ENCODE measurements at regions not wholly inside any gene's neighbourhood (a gene's known extent, or its start where the extent isn't known, plus 50 kb on each side); places are given as distances from the start of the nearest gene placed in this dataset.

GRCh38 chr4:167713756-167714155 is 378.6 kb upstream of the ANXA10 start:
- Histone ChIP-seq H3K4me1 (no peaks in the 10 kb centered on the region), H3K27me3 (no peaks in the 10 kb centered on the region), H3K9me3 (peaks cover 0 to 4% (median 0%) of the 10 kb centered on the region in 4 donors), H3K4me3 (no peak overlapping the region), H3K27ac (no peak overlapping the region), H3K36me3 (no peaks in the 10 kb centered on the region)
- TF ChIP-seq POLR2A (IDR thresholded peaks at IDR 0.05) (no peak), EP300 (IDR thresholded peaks at IDR 0.05) (no peak), CTCF (IDR thresholded peaks at IDR 0.05) (no peak), POLR2AphosphoS5 (IDR thresholded peaks at IDR 0.05) (no peak)
- DNase-seq: no peak
- WGBS, 2 donors: 90 to 92% methylated on average over 1 of the region's 1 CpG
- ATAC-seq (ENCODE audit: low FRiP score in 2 of 2): no peak

- Histone ChIP-seq H3K4me3 (no peak overlapping the region), H3K4me1 (no peaks in the 10 kb centered on the region), H3K27me3 (no peaks in the 10 kb centered on the region), H3K9me3 (peaks cover 0 to 4% (median 0%) of the 10 kb centered on the region in 4 donors), H3K36me3 (no peaks in the 10 kb centered on the region), H3K27ac (no peak overlapping the region)
- WGBS, 2 donors: 62 to 68% methylated on average over 1 of the region's 1 CpG
- DNase-seq (no peak), ATAC-seq (ENCODE audit: low FRiP score in 2 of 2) (no peak)
- TF ChIP-seq CTCF (IDR thresholded peaks at IDR 0.05) (no peak), POLR2AphosphoS5 (IDR thresholded peaks at IDR 0.05) (no peak), POLR2A (IDR thresholded peaks at IDR 0.05) (no peak), EP300 (IDR thresholded peaks at IDR 0.05) (no peak)
These were observed 377.2 kb upstream of the ANXA10 start for GRCh38 chr4:167715176-167715575.

GRCh38 chr4:167717495-167717894 is 374.8 kb upstream of the ANXA10 start:
- TF ChIP-seq POLR2AphosphoS5 (IDR thresholded peaks at IDR 0.05) (no peak), EP300 (IDR thresholded peaks at IDR 0.05) (no peak), POLR2A (IDR thresholded peaks at IDR 0.05) (no peak), CTCF (IDR thresholded peaks at IDR 0.05) (no peak)
- Histone ChIP-seq H3K4me1 (no peaks in the 10 kb centered on the region), H3K27ac (no peak overlapping the region), H3K4me3 (no peak overlapping the region), H3K27me3 (no peaks in the 10 kb centered on the region), H3K36me3 (no peaks in the 10 kb centered on the region), H3K9me3 (peaks cover 0 to 4% (median 0%) of the 10 kb centered on the region in 4 donors)
- WGBS, 2 donors: 89 to 98% methylated on average over 2 of the region's 2 CpGs
- ATAC-seq (ENCODE audit: low FRiP score in 2 of 2) (no peak), DNase-seq (no peak)

- ATAC-seq (ENCODE audit: low FRiP score in 2 of 2) (no peak), DNase-seq (no peak)
- Histone ChIP-seq H3K4me3 (no peak overlapping the region), H3K27ac (no peak overlapping the region), H3K4me1 (no peaks in the 10 kb centered on the region), H3K27me3 (no peaks in the 10 kb centered on the region), H3K36me3 (no peaks in the 10 kb centered on the region), H3K9me3 (no peaks in the 10 kb centered on the region)
- TF ChIP-seq CTCF (IDR thresholded peaks at IDR 0.05) (no peak), POLR2A (IDR thresholded peaks at IDR 0.05) (no peak), EP300 (IDR thresholded peaks at IDR 0.05) (no peak)
- 74 to 79% methylated on average over 4 of the region's 4 CpGs for WGBS, 2 donors
These were observed 370.5 kb upstream of the ANXA10 start for GRCh38 chr4:167721617-167722486.

GRCh38 chr4:167722487-167722808 is 369.9 kb upstream of the ANXA10 start:
- Histone ChIP-seq H3K36me3 (no peaks in the 10 kb centered on the region), H3K9me3 (no peaks in the 10 kb centered on the region), H3K4me1 (no peaks in the 10 kb centered on the region), H3K4me3 (no peak overlapping the region), H3K27ac (no peak overlapping the region), H3K27me3 (no peaks in the 10 kb centered on the region)
- no peak for TF ChIP-seq POLR2A (IDR thresholded peaks at IDR 0.05)
- no peak for TF ChIP-seq EP300 (IDR thresholded peaks at IDR 0.05)
- TF ChIP-seq CTCF (IDR thresholded peaks at IDR 0.05): no peak
- no peak for TF ChIP-seq POLR2AphosphoS5 (IDR thresholded peaks at IDR 0.05)
- 81 to 82% methylated on average over 6 of the region's 6 CpGs for WGBS, 2 donors
- DNase-seq (no peak), ATAC-seq (ENCODE audit: low FRiP score in 2 of 2) (no peak)
